ENCODE measurements at regions not wholly inside any gene's neighbourhood (a gene's known extent, or its start where the extent isn't known, plus 50 kb on each side); places are given as distances from the start of the nearest gene placed in this dataset.

DNA sequence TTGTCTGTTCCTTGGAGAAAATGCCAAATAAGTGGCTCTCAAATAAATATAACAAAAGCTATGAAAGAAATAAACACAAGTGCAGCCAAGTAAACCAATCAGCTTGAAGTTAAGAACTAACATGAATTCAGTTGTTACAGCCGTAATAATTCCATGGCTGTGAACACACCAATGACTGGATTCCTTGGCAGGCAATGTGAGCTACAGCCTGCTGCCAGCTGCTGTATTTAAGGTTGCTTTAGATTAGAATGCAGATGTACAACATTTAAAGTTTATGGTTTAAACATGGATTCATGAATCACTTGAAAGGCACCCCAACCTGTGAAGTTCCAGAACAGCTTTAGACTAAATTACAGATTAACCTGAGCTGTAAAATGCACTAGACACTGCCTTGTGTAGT is 626.4 kb upstream of the SEMA6A start:
- ChIA-PET CTCF (interaction anchor here (0.7 kb wide), 1 partner anchor 70 kb away, joined by 3 read pairs; no protein-coding TSS in a partner anchor), POLR2A (no interaction called here)
- no peak for DNase-seq (ENCODE audit: extremely low spot score)
- TF ChIP-seq ELF4 (IDR thresholded peaks at IDR 0.05) (no peak), SP1 (IDR thresholded peaks at IDR 0.05) (no peak), CTBP1 (IDR thresholded peaks at IDR 0.05; ENCODE audit: borderline replicate concordance) (no peak), FOXA1 (IDR thresholded peaks at IDR 0.05) (no peak), BHLHE40 (IDR thresholded peaks at IDR 0.05; ENCODE audit: borderline replicate concordance) (no peak), SUZ12 (IDR thresholded peaks at IDR 0.05) (no peak), L3MBTL2 (conservative IDR thresholded peaks at IDR 0.05) (no peak), ARNT (IDR thresholded peaks at IDR 0.05) (no peak), ZNF384 (IDR thresholded peaks at IDR 0.05) (no peak), FOXM1 (IDR thresholded peaks at IDR 0.05; ENCODE audit: borderline replicate concordance) (no peak), FOXK2 (IDR thresholded peaks at IDR 0.05) (no peak), HDGF (IDR thresholded peaks at IDR 0.05; ENCODE audit: borderline replicate concordance) (no peak), NFRKB (IDR thresholded peaks at IDR 0.05) (no peak), LEF1 (IDR thresholded peaks at IDR 0.05; ENCODE audit: borderline replicate concordance) (no peak), TARDBP (IDR thresholded peaks at IDR 0.05) (no peak)
- TF ChIP-seq, protein P1, sequence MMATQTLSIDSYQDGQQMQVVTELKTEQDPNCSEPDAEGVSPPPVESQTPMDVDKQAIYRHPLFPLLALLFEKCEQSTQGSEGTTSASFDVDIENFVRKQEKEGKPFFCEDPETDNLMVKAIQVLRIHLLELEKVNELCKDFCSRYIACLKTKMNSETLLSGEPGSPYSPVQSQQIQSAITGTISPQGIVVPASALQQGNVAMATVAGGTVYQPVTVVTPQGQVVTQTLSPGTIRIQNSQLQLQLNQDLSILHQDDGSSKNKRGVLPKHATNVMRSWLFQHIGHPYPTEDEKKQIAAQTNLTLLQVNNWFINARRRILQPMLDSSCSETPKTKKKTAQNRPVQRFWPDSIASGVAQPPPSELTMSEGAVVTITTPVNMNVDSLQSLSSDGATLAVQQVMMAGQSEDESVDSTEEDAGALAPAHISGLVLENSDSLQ (IDR thresholded peaks at IDR 0.05), result no peak

DNA sequence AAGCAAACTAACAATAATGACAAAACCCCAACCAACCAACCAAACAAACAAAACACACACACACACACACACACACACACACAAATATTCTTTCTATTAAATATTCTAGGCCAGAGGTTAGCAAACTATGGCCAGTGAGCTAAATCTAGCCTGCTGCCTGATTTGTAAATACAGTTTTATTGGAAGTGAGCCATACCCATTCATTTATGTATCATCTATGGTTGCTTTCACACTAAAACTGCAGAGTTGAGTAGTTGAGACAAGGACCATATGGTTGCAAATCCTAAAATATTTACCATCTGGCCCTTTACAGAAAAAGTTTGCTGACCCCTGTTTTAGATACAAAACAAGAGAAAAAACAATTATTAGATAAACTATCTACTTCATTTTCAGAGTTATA is 620.5 kb upstream of the SEMA6A start:
- no peak for DNase-seq (ENCODE audit: extremely low spot score)
- ChIA-PET POLR2A (no interaction called here), CTCF (no interaction called here)
- TF ChIP-seq BHLHE40 (IDR thresholded peaks at IDR 0.05; ENCODE audit: borderline replicate concordance) (no peak), FOXM1 (IDR thresholded peaks at IDR 0.05; ENCODE audit: borderline replicate concordance) (no peak), LEF1 (IDR thresholded peaks at IDR 0.05; ENCODE audit: borderline replicate concordance) (no peak), ZNF384 (IDR thresholded peaks at IDR 0.05) (no peak), NFRKB (IDR thresholded peaks at IDR 0.05) (no peak), FOXA1 (IDR thresholded peaks at IDR 0.05) (no peak), L3MBTL2 (conservative IDR thresholded peaks at IDR 0.05) (no peak), TARDBP (IDR thresholded peaks at IDR 0.05) (no peak), SUZ12 (IDR thresholded peaks at IDR 0.05) (no peak), SP1 (IDR thresholded peaks at IDR 0.05) (no peak), CTBP1 (IDR thresholded peaks at IDR 0.05; ENCODE audit: borderline replicate concordance) (no peak)

DNA sequence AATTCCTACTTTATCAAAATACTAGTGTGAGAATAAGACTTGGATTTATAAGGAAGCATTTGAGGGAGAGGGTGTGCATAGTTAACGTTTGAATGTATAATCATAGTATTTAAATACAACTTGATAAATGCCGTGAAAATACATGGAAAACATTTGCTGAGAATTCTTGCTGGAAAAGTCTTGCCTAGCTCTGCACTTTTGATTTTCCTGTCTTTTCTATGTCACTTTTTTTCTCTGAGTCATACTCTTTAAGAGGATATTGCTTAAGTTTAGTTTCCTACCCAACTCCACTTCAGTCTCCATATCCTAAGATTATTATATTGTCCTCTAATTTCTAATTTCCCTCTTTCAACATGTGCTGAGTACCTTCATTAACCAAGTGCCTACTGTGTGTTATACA is 616.6 kb upstream of the SEMA6A start:
- no peak for DNase-seq (ENCODE audit: extremely low spot score)
- ChIA-PET CTCF (no interaction called here), POLR2A (no interaction called here)
- TF ChIP-seq, protein P1 (IDR thresholded peaks at IDR 0.05), result no peak
- TF ChIP-seq TARDBP (IDR thresholded peaks at IDR 0.05) (no peak), FOXA1 (IDR thresholded peaks at IDR 0.05) (no peak), FOXM1 (IDR thresholded peaks at IDR 0.05; ENCODE audit: borderline replicate concordance) (no peak), ARNT (IDR thresholded peaks at IDR 0.05) (no peak), SP1 (IDR thresholded peaks at IDR 0.05) (no peak), NFRKB (IDR thresholded peaks at IDR 0.05) (no peak), ELF4 (IDR thresholded peaks at IDR 0.05) (no peak), BHLHE40 (IDR thresholded peaks at IDR 0.05; ENCODE audit: borderline replicate concordance) (no peak), CTBP1 (IDR thresholded peaks at IDR 0.05; ENCODE audit: borderline replicate concordance) (no peak), ZNF384 (IDR thresholded peaks at IDR 0.05) (no peak), L3MBTL2 (conservative IDR thresholded peaks at IDR 0.05) (no peak), LEF1 (IDR thresholded peaks at IDR 0.05; ENCODE audit: borderline replicate concordance) (no peak), HDGF (IDR thresholded peaks at IDR 0.05; ENCODE audit: borderline replicate concordance) (no peak), SUZ12 (IDR thresholded peaks at IDR 0.05) (no peak)

DNA sequence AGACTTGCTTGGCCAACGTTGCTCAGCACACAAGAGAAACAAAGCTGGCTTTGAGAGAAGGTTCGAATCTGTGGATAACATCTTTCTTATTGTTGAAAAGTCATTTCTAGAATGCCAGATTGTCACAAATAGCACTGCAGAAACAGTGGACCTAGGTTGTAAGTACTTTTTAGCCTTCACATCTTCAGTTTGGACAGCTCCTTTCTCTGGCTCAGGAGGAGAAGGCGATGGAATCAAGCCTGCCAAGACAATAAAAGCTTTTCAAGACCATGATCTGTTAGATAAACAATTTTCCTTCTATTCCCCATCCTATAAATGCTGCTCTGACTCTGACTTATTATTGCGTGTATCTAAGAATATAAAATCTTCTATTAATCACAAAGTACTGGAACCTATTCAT is 615.2 kb upstream of the SEMA6A start:
- POLR2A ChIA-PET, result no interaction called here
- no peak for DNase-seq (ENCODE audit: extremely low spot score)
- TF ChIP-seq CTBP1 (IDR thresholded peaks at IDR 0.05; ENCODE audit: borderline replicate concordance) (no peak), ARNT (IDR thresholded peaks at IDR 0.05) (no peak), FOXM1 (IDR thresholded peaks at IDR 0.05; ENCODE audit: borderline replicate concordance) (no peak), ELF4 (IDR thresholded peaks at IDR 0.05) (no peak), FOXK2 (IDR thresholded peaks at IDR 0.05) (no peak), L3MBTL2 (conservative IDR thresholded peaks at IDR 0.05) (no peak)
- TF ChIP-seq, protein P1 (IDR thresholded peaks at IDR 0.05), result no peak
- CTCF ChIA-PET, result no interaction called here

DNA sequence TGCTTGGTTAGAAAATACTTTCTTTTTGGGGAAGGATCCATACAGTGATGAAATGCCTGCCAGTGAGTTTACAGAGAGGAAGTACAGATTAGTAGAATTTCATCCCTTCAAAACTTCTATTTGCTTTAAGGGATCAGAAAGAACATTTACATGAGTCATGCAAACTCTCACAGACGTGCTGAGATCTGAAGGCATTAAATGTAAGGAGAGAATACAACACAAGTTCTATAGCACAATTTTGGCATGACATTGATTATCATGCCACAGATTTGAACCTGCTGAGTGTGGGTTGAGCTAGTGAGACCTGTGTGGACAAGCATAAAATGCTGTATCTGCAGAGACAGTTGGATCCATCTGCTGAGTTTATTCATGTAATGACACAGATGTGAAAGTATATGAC is 613.6 kb upstream of the SEMA6A start:
- no peak for DNase-seq (ENCODE audit: extremely low spot score)

More for the DNA sequence above, 613.6 kb upstream of the SEMA6A start:
- ChIA-PET POLR2A (no interaction called here), CTCF (no interaction called here)
- TF ChIP-seq NFRKB (IDR thresholded peaks at IDR 0.05), result no peak
- TF ChIP-seq FOXM1 (IDR thresholded peaks at IDR 0.05; ENCODE audit: borderline replicate concordance), result no peak
- no peak for TF ChIP-seq HDGF (IDR thresholded peaks at IDR 0.05; ENCODE audit: borderline replicate concordance)
- no peak for TF ChIP-seq FOXA1 (IDR thresholded peaks at IDR 0.05)
- no peak for TF ChIP-seq CTBP1 (IDR thresholded peaks at IDR 0.05; ENCODE audit: borderline replicate concordance)
- no peak for TF ChIP-seq BHLHE40 (IDR thresholded peaks at IDR 0.05; ENCODE audit: borderline replicate concordance)
- TF ChIP-seq SUZ12 (IDR thresholded peaks at IDR 0.05), result no peak
- TF ChIP-seq SP1 (IDR thresholded peaks at IDR 0.05), result no peak
- TF ChIP-seq TARDBP (IDR thresholded peaks at IDR 0.05), result no peak
- TF ChIP-seq, protein P1 (IDR thresholded peaks at IDR 0.05), result no peak
- no peak for TF ChIP-seq ELF4 (IDR thresholded peaks at IDR 0.05)
- TF ChIP-seq FOXK2 (IDR thresholded peaks at IDR 0.05), result no peak
- TF ChIP-seq ARNT (IDR thresholded peaks at IDR 0.05), result no peak
- TF ChIP-seq LEF1 (IDR thresholded peaks at IDR 0.05; ENCODE audit: borderline replicate concordance), result no peak
- TF ChIP-seq ZNF384 (IDR thresholded peaks at IDR 0.05), result no peak
- TF ChIP-seq L3MBTL2 (conservative IDR thresholded peaks at IDR 0.05), result no peak

All from HEK293T (cell line).